Activated CD4-positive, alpha-beta T cell treated with anti-CD3 and anti-CD28 coated beads, Interleukin-2, amount 50 U/mL, for 48 hours (primary cell): ENCODE measurements at regions not wholly inside any gene's neighbourhood (a gene's known extent, or its start where the extent isn't known, plus 50 kb on each side); places are given as distances from the start of the nearest gene placed in this dataset.
"Not testable (repeated sequence)": the region's sequence is repeated elsewhere in the genome, so short reads cannot be mapped to it uniquely, and the experiment has no call there.

Experiments used
- DNase-seq, 2 experiments: peaks; one replicate each; pipeline ENCODE4 v3.0.0-alpha.2; 2020

DNA sequence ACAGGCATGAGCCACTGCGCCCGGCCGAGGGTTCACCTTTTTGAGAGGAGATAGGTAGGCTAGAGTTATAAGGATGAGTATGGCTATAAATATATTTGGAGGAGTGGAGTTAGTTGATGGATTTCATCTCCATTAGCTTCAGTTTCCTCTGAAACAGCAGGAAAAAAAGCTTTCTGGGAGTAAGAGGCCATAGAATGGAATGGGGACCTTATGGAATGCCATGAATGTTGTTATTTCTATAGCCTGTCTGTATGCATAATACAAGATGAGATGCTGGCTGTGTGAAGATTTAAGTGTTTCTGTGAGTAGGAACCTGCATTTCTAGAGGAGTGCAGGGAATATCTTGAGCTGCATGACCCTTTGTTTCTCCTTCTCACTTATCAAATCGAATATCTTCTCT is 114.9 kb upstream of the ARX start:
- no peak for DNase-seq

GRCh38 chrX:25125483-25125882 is 109.7 kb upstream of the ARX start:
- no peak for DNase-seq

DNA sequence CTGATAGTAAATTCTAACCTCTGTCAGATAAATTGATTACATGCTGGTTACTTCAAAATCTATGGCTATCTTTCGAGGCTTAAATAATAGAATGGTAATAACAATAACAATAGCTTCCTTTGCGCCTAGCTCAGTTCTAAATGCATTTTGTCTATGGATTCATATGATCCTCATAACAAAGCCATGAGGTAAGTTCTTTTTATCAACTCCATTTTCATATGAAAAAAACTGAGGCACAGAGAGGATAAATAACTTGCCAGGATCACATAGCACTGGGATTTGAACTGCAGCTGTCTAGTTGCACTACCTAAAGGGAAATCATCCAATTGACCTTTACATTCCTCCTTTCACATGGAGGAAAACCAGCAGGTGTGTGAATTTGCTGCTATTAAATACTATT is 108.6 kb upstream of the ARX start:
- no peak for DNase-seq

- no peak for DNase-seq
Observed at GRCh38 chrX:25112156-25112555, 96.4 kb upstream of the ARX start.

- DNase-seq: no peak
Observed at GRCh38 chrX:25108481-25108880, 92.7 kb upstream of the ARX start.

DNA sequence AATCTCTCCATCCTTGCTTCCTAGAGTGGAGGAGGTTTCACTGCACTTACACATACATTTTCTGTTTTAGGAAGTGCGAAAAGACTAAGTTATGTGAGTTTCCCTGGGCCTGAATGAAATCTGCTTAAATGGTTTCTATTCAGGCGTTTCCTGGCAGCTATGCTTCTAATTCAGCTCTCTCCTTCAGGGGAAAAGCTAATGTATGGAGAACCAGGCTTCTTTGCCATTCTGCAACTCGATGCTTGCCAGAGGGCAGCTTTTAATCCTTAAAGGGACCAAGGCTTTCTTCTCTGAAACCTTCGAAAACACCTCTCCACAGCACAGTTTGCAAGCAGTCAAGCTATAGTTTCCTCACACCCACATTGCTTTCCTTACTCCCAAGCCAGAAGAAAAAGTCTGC is 89.5 kb upstream of the ARX start:
- DNase-seq: no peak

DNA sequence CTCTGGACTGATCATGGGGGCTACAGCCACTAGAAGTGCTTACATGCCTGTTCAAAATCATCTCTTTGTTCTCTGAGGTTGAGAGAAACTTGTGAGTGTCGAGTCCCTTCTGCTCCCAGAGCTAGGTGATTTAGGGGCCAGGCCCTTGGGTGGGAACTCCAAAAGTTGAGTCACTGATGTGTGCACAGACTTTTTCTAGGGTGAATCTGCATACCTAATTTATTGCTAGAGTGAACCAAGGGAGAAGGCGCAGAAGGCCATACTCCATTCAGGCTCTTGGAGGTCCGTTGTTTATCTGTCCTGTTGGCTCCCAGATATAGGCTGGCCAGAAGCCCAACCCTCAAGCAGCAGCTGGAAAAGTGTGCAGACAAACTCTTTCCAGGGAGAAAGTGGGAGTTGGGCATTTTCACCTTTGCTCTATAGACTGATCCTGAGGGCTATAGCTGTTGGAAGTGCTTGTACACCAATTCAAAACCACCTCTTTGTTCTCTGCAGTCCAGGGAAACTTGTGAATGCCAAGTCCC is 80.8 kb upstream of the ARX start:
- DNase-seq: no peak

DNA sequence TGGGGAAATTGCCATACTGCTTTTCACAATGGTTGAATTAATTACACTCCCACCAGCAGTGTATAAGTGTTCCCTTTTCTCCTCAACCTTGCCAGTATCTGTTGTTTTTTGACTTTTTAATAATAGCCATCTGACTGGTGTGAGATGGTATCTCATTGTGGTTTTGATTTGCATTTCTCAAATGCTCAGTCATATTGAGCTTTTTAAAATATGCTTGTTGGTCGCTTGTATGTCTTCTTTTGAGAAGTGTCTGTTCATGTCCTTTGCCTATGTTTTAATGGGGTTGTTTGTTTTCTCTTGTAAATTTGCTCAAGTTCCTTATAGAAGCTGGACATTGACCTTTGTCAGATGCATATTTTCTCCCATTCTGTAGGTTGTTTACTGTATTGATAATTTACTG is 75.4 kb upstream of the ARX start:
- not testable (repeated sequence) for DNase-seq

DNA sequence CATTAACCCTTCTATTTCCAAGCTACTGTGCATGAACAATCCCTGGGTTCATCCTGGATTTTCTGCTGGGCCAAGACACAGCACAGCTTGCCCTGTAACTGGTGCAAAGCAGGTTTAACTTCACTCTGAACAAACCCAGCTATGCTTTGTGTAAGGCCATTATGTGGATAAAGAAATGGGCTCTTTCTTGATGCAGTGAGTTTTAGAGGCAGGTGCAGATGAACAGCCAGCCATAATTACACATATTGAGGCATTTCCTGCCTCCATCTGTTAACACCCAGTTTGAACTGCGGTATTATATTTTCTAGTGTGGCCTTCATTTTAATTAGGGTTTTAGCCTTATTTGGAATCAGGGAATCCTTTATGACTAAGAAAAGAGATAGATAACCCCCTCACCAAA is 68.7 kb upstream of the ARX start:
- DNase-seq: no peak

DNA sequence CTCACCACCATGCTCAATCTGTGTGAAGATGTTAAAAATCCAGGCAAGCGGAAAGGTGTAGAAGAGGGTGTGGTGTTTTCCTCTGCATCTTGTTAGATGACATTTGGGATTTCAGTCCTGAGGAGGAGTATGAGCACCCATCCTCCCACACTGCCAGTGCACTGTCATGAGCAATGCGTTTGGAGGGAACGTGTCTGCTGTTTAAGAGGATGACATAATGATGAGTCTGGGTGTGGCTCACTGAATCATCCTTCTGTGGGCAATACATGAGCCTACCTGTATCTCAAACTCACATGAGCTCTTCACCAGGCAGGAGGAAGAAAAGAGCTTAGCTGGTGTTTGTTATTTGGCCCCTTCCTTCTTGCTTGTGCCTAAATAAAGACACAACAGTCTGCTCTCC is 67.9 kb upstream of the ARX start:
- peak in 1 of 2 experiments; percentile 0 for DNase-seq

- no peak for DNase-seq
Observed at GRCh38 chrX:25079020-25079419, 63.3 kb upstream of the ARX start.

DNA sequence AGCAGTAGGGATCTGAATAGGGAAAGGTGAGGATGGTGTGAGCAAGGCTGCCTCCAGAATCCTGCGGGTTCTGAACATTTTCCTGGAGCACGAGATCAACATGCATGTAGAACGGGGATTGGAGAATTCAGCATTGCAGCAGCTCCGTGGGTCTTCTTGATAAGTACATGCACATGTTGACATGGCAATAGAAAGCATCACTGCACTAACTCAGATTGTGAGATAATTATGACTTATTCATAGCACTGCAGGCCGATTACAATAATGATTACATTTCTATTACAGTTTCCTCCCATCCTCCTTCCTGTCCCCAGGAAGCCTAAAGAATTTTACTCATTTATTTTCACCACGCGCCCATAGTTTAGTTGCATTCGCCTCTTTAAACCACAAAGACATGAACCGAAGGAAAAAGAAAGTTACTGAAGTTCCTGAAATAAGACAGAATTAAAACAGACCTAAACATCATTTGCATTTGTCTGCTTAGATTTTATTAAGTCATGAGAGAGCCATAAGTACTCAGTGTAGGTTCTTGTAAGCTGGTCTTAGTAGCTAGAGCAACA is 61.3 kb upstream of the ARX start:
- DNase-seq: no peak

DNA sequence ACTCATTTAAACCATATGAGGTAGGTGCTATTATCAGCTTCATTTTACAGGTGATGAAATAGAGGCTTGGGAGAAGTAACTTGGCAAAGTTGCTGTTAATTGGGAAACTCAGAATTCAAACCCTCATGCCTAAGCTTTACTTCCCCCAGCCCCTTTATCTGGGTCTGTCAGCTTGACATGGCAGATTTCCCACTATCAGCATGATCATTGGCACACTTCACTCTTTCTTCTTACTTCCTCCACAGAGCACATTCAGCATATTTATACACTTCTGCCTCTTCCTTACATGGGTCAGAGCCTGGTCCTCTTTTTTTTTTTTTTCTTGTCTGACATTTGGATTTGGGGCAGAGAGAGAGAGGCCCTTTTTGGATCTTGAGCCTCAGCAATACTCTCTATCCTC is 56.5 kb upstream of the ARX start:
- no peak for DNase-seq

DNA sequence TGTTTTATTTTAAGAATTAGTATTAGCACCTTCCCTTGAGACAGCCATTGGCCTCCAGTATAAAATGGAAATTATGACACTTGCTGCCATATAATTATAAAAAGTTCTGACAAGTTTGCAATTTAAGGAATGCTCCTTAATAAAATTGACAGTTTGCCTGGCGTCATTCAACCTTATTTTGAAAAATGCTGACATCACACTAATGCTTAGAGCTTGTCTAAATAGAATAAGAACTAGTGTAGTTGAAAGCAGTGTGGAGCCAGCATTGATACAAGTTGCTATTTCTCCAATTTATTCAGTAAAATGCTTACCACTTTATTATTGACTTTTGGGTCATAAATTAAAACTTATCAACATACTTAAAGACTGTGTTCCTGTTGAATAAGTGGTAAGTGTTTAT is 54.3 kb upstream of the ARX start:
- no peak for DNase-seq

GRCh38 chrX:25069209-25069608 is 53.4 kb upstream of the ARX start:
- DNase-seq: no peak

DNA sequence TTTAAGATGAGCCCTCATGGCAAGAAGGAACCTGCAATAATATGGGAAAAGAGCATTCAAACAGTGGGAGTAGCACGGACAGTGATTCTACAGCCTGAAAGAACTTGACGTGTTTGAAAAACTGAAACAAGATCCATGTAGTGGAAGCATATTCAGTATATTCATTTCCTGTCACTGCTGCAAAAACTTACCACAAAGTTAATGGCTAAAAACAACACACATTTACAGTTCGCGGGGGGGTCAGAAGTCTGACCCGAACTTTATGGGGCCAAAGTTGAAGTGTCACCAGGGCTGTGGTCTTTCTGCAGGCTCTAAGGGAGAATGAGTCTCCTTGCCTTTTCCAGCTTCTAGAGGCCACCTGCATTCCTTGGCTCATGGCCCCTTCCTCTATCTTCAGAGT is 52.6 kb upstream of the ARX start:
- DNase-seq: no peak

- no peak for DNase-seq
Observed at GRCh38 chrX:25067271-25068172, 51.8 kb upstream of the ARX start.

- no peak for DNase-seq
Observed at GRCh38 chrX:25066131-25066530, 50.4 kb upstream of the ARX start.
